H1 (cell line): ENCODE measurements at regions not wholly inside any gene's neighbourhood (a gene's known extent, or its start where the extent isn't known, plus 50 kb on each side); places are given as distances from the start of the nearest gene placed in this dataset.

Experiments used
- CTCF ChIA-PET: fragments of 300-600 bp; sonication (Branson Sonifier 250); formaldehyde crosslinking; loops from one replicate; lab custom pipeline; 2021; ENCODE audit not compliant: partially characterized antibody; lab: Charles Lee
- POLR2A ChIA-PET: fragments of 300-600 bp; sonication (Branson Sonifier 250); formaldehyde crosslinking; loops from one replicate; lab custom pipeline; 2021; ENCODE audit warnings: inconsistent platforms; ENCODE audit not compliant: partially characterized antibody; lab: Charles Lee
- DNase-seq, 2 experiments: peaks; one replicate each; pipeline versions ENCODE4 v3.0.0 to v3.0.0-alpha.2; 2010 to 2022; ENCODE audit warnings: low spot score in 2 of 2, low read depth in 1 of 2, mixed read lengths in 1 of 2
- FAIRE-seq: peaks from 2 replicates; lab custom pipeline; 2011; peaks lifted over from hg19 to GRCh38; lab: Jason Lieb, UNC
- H2AFZ ChIP-seq: 2 replicates; pipeline ENCODE4 v1.8.1; 2012; ENCODE audit warnings: low read length, inconsistent platforms
- H2AK5ac ChIP-seq: 2 replicates; pipeline ENCODE4 v1.6.1; 2013; ENCODE audit warnings: low read depth, low read length
- H2BK120ac ChIP-seq: replicated peaks from 2 replicates; pipeline ENCODE3; 2013; ENCODE audit warnings: low read depth, low read length, inconsistent platforms
- H2BK12ac ChIP-seq: 2 replicates; pipeline ENCODE4 v1.6.1; 2013; ENCODE audit warnings: low read depth, low read length
- H2BK15ac ChIP-seq: 2 replicates; pipeline ENCODE4 v1.6.1; 2013; ENCODE audit warnings: low read length
- H2BK20ac ChIP-seq: 2 replicates; pipeline ENCODE4 v1.6.1; 2013; ENCODE audit warnings: low read length
- H2BK5ac ChIP-seq: 2 replicates; pipeline ENCODE4 v1.6.1; 2013; ENCODE audit warnings: low read depth, low read length
- H3K14ac ChIP-seq: 2 replicates; pipeline ENCODE4 v1.6.1; 2013; ENCODE audit warnings: inconsistent platforms; ENCODE audit not compliant: insufficient read length
- H3K18ac ChIP-seq: 2 replicates; pipeline ENCODE4 v1.6.1; 2013; ENCODE audit warnings: low read length; ENCODE audit errors: extremely low read depth
- H3K23ac ChIP-seq: 2 replicates; pipeline ENCODE4 v1.6.1; 2013; ENCODE audit warnings: inconsistent platforms; ENCODE audit not compliant: insufficient read length
- H3K23me2 ChIP-seq: 2 replicates; pipeline ENCODE4 v1.6.1; 2013; ENCODE audit warnings: low read depth, low read length
- H3K27ac ChIP-seq: 2 replicates; pipeline ENCODE4 v1.6.1; 2011; ENCODE audit warnings: low read depth, low read length, inconsistent platforms
- H3K27me3 ChIP-seq, 4 experiments: replicated peaks in 1 of 4; 1 replicate in 1 of 4; 2 replicates in 3 of 4; pipeline versions ENCODE4 v1.6.1 to v1.8.1; 2011 to 2013; ENCODE audit warnings: low read length in 3 of 4, mild to moderate bottlenecking in 3 of 4, inconsistent platforms in 2 of 4, mixed read lengths in 2 of 4, moderate library complexity in 1 of 4; ENCODE audit not compliant: control insufficient read depth in 3 of 4, insufficient read depth in 3 of 4; ENCODE audit errors: extremely low read depth in 1 of 4
- H3K36me3 ChIP-seq, 4 experiments: 2 replicates each; pipeline versions ENCODE4 v1.6.1 to v1.8.1; 2011 to 2013; ENCODE audit warnings: mild to moderate bottlenecking in 4 of 4, low read length in 3 of 4, moderate library complexity in 2 of 4, control low read depth in 1 of 4, inconsistent platforms in 1 of 4; ENCODE audit not compliant: insufficient read depth in 4 of 4, control insufficient read depth in 2 of 4
- H3K4ac ChIP-seq: replicated peaks from 2 replicates; pipeline ENCODE3; 2013; ENCODE audit warnings: low read length, low read depth, mixed read lengths, inconsistent platforms; ENCODE audit not compliant: insufficient read length
- H3K4me1 ChIP-seq, 4 experiments: replicated peaks in 1 of 4; 1 replicate in 1 of 4; 2 replicates in 3 of 4; pipeline versions ENCODE4 v1.6.1 to v1.8.1; 2011 to 2013; ENCODE audit warnings: low read length in 3 of 4, inconsistent platforms in 2 of 4, mixed read lengths in 1 of 4; ENCODE audit not compliant: insufficient read depth in 4 of 4, control insufficient read depth in 3 of 4
- H3K4me2 ChIP-seq, 2 experiments: 2 replicates each; pipeline versions ENCODE4 v1.6.1 to v1.8.1; 2011 to 2013; ENCODE audit warnings: low read depth in 2 of 2, low read length in 2 of 2, control low read depth in 1 of 2, inconsistent platforms in 1 of 2, mild to moderate bottlenecking in 1 of 2; ENCODE audit not compliant: insufficient read depth in 1 of 2
- H3K4me3 ChIP-seq, 4 experiments: fragments of 200-600, 300-600 bp in 1 of 4; sonication (generic), shearing (Covaris generic), sonication (Bioruptor Twin) in 1 of 4; 2 replicates each; pipeline versions ENCODE4 v1.5.1 to v1.8.1; 2011 to 2016; ENCODE audit warnings: low read length in 4 of 4, low read depth in 3 of 4, control low read depth in 2 of 4, inconsistent platforms in 2 of 4, mild to moderate bottlenecking in 2 of 4, mixed read lengths in 1 of 4, moderate library complexity in 1 of 4; ENCODE audit not compliant: insufficient read depth in 2 of 4; ENCODE audit errors: extremely low read depth in 1 of 4
- H3K56ac ChIP-seq: replicated peaks from 2 replicates; pipeline ENCODE3; 2013; ENCODE audit warnings: low read depth, mild to moderate bottlenecking, mixed read lengths, low read length, inconsistent platforms; ENCODE audit not compliant: insufficient read length
- H3K79me1 ChIP-seq: 2 replicates; pipeline ENCODE4 v1.6.1; 2013; ENCODE audit warnings: low read depth, low read length, control low read depth
- H3K79me2 ChIP-seq, 2 experiments: 2 replicates each; pipeline versions ENCODE4 v1.6.1 to v1.8.1; 2012 to 2013; ENCODE audit warnings: low read length in 2 of 2, mild to moderate bottlenecking in 2 of 2, inconsistent platforms in 1 of 2; ENCODE audit not compliant: insufficient read depth in 2 of 2, control insufficient read depth in 1 of 2
- H3K9ac ChIP-seq, 4 experiments: replicated peaks in 1 of 4; 1 replicate in 1 of 4; 2 replicates in 3 of 4; pipeline versions ENCODE4 v1.6.1 to v1.8.1; 2011 to 2013; ENCODE audit warnings: low read depth in 3 of 4, low read length in 3 of 4, control low read depth in 2 of 4, mild to moderate bottlenecking in 2 of 4, moderate library complexity in 2 of 4, inconsistent platforms in 1 of 4; ENCODE audit errors: extremely low read depth in 1 of 4
- H3K9me3 ChIP-seq, 2 experiments: 2 replicates each; pipeline versions ENCODE4 v1.6.1 to v1.8.1; 2012 to 2013; ENCODE audit warnings: mild to moderate bottlenecking in 2 of 2, moderate library complexity in 2 of 2, control low read depth in 1 of 2, inconsistent platforms in 1 of 2, low read depth in 1 of 2, low read length in 1 of 2, mixed read lengths in 1 of 2; ENCODE audit not compliant: insufficient read depth in 2 of 2
- H4K20me1 ChIP-seq, 2 experiments: replicated peaks in 1 of 2; 2 replicates each; pipeline versions ENCODE3 to v1.8.1; 2011 to 2013; ENCODE audit warnings: inconsistent platforms in 2 of 2, low read length in 2 of 2, mild to moderate bottlenecking in 1 of 2; ENCODE audit not compliant: insufficient read depth in 2 of 2, control insufficient read depth in 1 of 2
- H4K5ac ChIP-seq: 2 replicates; pipeline ENCODE4 v1.6.1; 2013; ENCODE audit warnings: low read length, low read depth, mixed read lengths, inconsistent platforms; ENCODE audit not compliant: insufficient read length
- H4K8ac ChIP-seq: 2 replicates; pipeline ENCODE4 v1.8.0; 2013; ENCODE audit warnings: mild to moderate bottlenecking, moderate library complexity, low read length, inconsistent platforms; ENCODE audit not compliant: insufficient read depth; ENCODE audit errors: extremely low read depth
- H4K91ac ChIP-seq: replicated peaks from 2 replicates; pipeline ENCODE3; 2013; ENCODE audit warnings: low read length, mixed read lengths, inconsistent platforms; ENCODE audit not compliant: insufficient read length
- SIX5 ChIP-seq: IDR thresholded peaks from 2 replicates; pipeline ENCODE4 v1.6.1; 2011; ENCODE audit warnings: mild to moderate bottlenecking, low read depth, low read length
- WGBS, 2 experiments: shearing (Covaris generic) in 1 of 2; methylation state at CpG; one replicate each; pipeline versions ENCODE4 v1.1.6 to v1.1.7; 2013 to 2015; ENCODE audit warnings: low lambda C conversion rate in 2 of 2, mixed read lengths in 2 of 2, inconsistent platforms in 1 of 2, low coverage in 1 of 2, missing lambda C conversion rate in 1 of 2; ENCODE audit not compliant: insufficient replicate concordance in 2 of 2, insufficient coverage in 1 of 2, insufficient read length in 1 of 2; ENCODE audit errors: extremely low coverage in 1 of 2, missing lambda C conversion rate in 1 of 2; 5-methylcytosine and 5-hydroxymethylcytosine counted together
- TF ChIP-seq, protein P1 (sequence below): IDR thresholded peaks from 2 replicates; pipeline ENCODE4 v1.6.1; 2012; ENCODE audit warnings: inconsistent platforms

DNA sequence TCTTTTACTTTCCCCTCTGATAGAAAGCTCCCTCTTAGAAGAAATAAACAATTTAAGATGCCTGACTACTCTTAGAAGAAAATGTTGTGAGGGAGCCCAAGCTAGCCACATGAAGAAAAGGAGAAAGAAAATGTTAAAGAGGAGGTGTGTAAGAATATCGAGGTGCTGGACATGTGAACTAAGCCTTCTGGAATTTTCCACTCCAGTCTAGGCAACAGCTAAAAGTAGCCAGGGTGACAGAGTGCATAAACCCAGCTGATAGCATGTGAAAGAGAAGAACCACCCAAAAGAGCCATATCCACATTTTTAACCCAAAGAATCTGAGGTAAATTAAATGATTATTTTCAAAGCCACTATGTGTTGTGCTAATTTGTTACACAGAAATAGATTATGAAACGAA, 1690.6 kb upstream of the LRRTM3 start:
- POLR2A ChIA-PET = no interaction called here
- Histone ChIP-seq H4K5ac (no peak overlapping the region), H3K4ac (no peak overlapping the region), H3K23ac (no peak overlapping the region), H3K23me2 (peaks cover 2% of the 10 kb centered on the region; the same call in 1 of the 2 replicates), H2BK15ac (no peak overlapping the region), H3K56ac (no peak overlapping the region), H2AFZ (no peak overlapping the region), H2BK20ac (no peak overlapping the region), H4K91ac (no peak overlapping the region), H4K8ac (no peak overlapping the region), H3K9me3 (no peaks in the 10 kb centered on the region), H3K4me2 (no peak overlapping the region), H3K4me1 (peaks cover 0 to 3% (median 0%) of the 10 kb centered on the region in 4 experiments; a peak in 1 of 7 replicates), H3K4me3 (no peak overlapping the region), H3K79me1 (no peaks in the 10 kb centered on the region), H2AK5ac (no peak overlapping the region), H3K14ac (no peak overlapping the region), H3K27me3 (no peaks in the 10 kb centered on the region), H3K36me3 (no peaks in the 10 kb centered on the region), H2BK120ac (no peak overlapping the region), H3K9ac (no peak overlapping the region), H3K79me2 (no peaks in the 10 kb centered on the region), H3K27ac (no peak overlapping the region), H3K18ac (no peak overlapping the region), H2BK5ac (no peak overlapping the region), H2BK12ac (no peak overlapping the region), H4K20me1 (no peaks in the 10 kb centered on the region)
- no peak for TF ChIP-seq SIX5
- TF ChIP-seq, protein P1, sequence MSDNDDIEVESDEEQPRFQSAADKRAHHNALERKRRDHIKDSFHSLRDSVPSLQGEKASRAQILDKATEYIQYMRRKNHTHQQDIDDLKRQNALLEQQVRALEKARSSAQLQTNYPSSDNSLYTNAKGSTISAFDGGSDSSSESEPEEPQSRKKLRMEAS = no peak
- FAIRE-seq = no peak
- CTCF ChIA-PET = interaction anchor here (0.7 to 1.2 kb wide), 2 partner anchors 30 to 1189 kb away, joined by 3 read pairs; no protein-coding TSS in a partner anchor
- WGBS, 2 experiments = 97% methylated on average over 2 of the region's 2 CpGs; no CpG with 5 or more reads in 1 of the 2 experiments
- no peak for DNase-seq
